ENCODE measurements at regions not wholly inside any gene's neighbourhood (a gene's known extent, or its start where the extent isn't known, plus 50 kb on each side); places are given as distances from the start of the nearest gene placed in this dataset.
"Not testable (repeated sequence)": the region's sequence is repeated elsewhere in the genome, so short reads cannot be mapped to it uniquely, and the experiment has no call there.

- H3K4me1 ChIP-seq (ENCODE audit: insufficient read depth, low read length); H3K9me3 ChIP-seq (ENCODE audit: low read depth, low read length); H3K4me3 ChIP-seq (ENCODE audit: low read length); H3K27me3 ChIP-seq (ENCODE audit: insufficient read depth, low read length): not testable (repeated sequence)
These were observed 165.8 kb downstream of the TMEM121 start for GRCh38 chr14:105692110-105692685.

- Histone ChIP-seq H3K4me1 (ENCODE audit: insufficient read depth, low read length) (no peaks in the 10 kb centered on the region), H3K27me3 (ENCODE audit: insufficient read depth, low read length) (no peaks in the 10 kb centered on the region), H3K9me3 (ENCODE audit: low read depth, low read length) (no peaks in the 10 kb centered on the region), H3K4me3 (ENCODE audit: low read length) (no peak overlapping the region)
These were observed 168.6 kb downstream of the TMEM121 start for GRCh38 chr14:105694961-105695360.

GRCh38 chr14:105696388-105696787, 170.0 kb downstream of the TMEM121 start:
- not testable (repeated sequence) for H3K4me1 ChIP-seq (ENCODE audit: insufficient read depth, low read length); H3K4me3 ChIP-seq (ENCODE audit: low read length); H3K27me3 ChIP-seq (ENCODE audit: insufficient read depth, low read length); H3K9me3 ChIP-seq (ENCODE audit: low read depth, low read length)

GRCh38 chr14:105697414-105697813, 171.0 kb downstream of the TMEM121 start:
- H3K27me3 ChIP-seq (ENCODE audit: insufficient read depth, low read length); H3K9me3 ChIP-seq (ENCODE audit: low read depth, low read length); H3K4me3 ChIP-seq (ENCODE audit: low read length); H3K4me1 ChIP-seq (ENCODE audit: insufficient read depth, low read length): not testable (repeated sequence)

- not testable (repeated sequence) for H3K4me3 ChIP-seq (ENCODE audit: low read length); H3K27me3 ChIP-seq (ENCODE audit: insufficient read depth, low read length); H3K4me1 ChIP-seq (ENCODE audit: insufficient read depth, low read length); H3K9me3 ChIP-seq (ENCODE audit: low read depth, low read length)
These were observed 171.6 kb downstream of the TMEM121 start for GRCh38 chr14:105697955-105698354.

GRCh38 chr14:105698940-105699556, 172.7 kb downstream of the TMEM121 start:
- H3K4me1 ChIP-seq (ENCODE audit: insufficient read depth, low read length); H3K27me3 ChIP-seq (ENCODE audit: insufficient read depth, low read length); H3K9me3 ChIP-seq (ENCODE audit: low read depth, low read length); H3K4me3 ChIP-seq (ENCODE audit: low read length): not testable (repeated sequence)

GRCh38 chr14:105699706-105700105, 173.3 kb downstream of the TMEM121 start:
- not testable (repeated sequence) for H3K27me3 ChIP-seq (ENCODE audit: insufficient read depth, low read length); H3K4me1 ChIP-seq (ENCODE audit: insufficient read depth, low read length); H3K9me3 ChIP-seq (ENCODE audit: low read depth, low read length); H3K4me3 ChIP-seq (ENCODE audit: low read length)

GRCh38 chr14:105700146-105700545, 173.8 kb downstream of the TMEM121 start:
- H3K27me3 ChIP-seq (ENCODE audit: insufficient read depth, low read length); H3K9me3 ChIP-seq (ENCODE audit: low read depth, low read length); H3K4me1 ChIP-seq (ENCODE audit: insufficient read depth, low read length); H3K4me3 ChIP-seq (ENCODE audit: low read length): not testable (repeated sequence)

GRCh38 chr14:105700622-105701288, 174.4 kb downstream of the TMEM121 start:
- H3K4me1 ChIP-seq (ENCODE audit: insufficient read depth, low read length) = peaks cover 9% of the 10 kb centered on the region
- no peaks in the 10 kb centered on the region for H3K27me3 ChIP-seq (ENCODE audit: insufficient read depth, low read length)
- no peaks in the 10 kb centered on the region for H3K9me3 ChIP-seq (ENCODE audit: low read depth, low read length)
- no peak overlapping the region for H3K4me3 ChIP-seq (ENCODE audit: low read length)

GRCh38 chr14:105701456-105702274, 175.3 kb downstream of the TMEM121 start:
- Histone ChIP-seq H3K9me3 (ENCODE audit: low read depth, low read length) (no peaks in the 10 kb centered on the region), H3K4me3 (ENCODE audit: low read length) (no peak overlapping the region), H3K4me1 (ENCODE audit: insufficient read depth, low read length) (peaks cover 9% of the 10 kb centered on the region), H3K27me3 (ENCODE audit: insufficient read depth, low read length) (no peaks in the 10 kb centered on the region)

GRCh38 chr14:105702275-105702817, 176.0 kb downstream of the TMEM121 start:
- no peaks in the 10 kb centered on the region for H3K9me3 ChIP-seq (ENCODE audit: low read depth, low read length)
- H3K27me3 ChIP-seq (ENCODE audit: insufficient read depth, low read length) = no peaks in the 10 kb centered on the region
- no peak overlapping the region for H3K4me3 ChIP-seq (ENCODE audit: low read length)
- H3K4me1 ChIP-seq (ENCODE audit: insufficient read depth, low read length) = peaks cover 9% of the 10 kb centered on the region

- not testable (repeated sequence) for H3K27me3 ChIP-seq (ENCODE audit: insufficient read depth, low read length); H3K4me1 ChIP-seq (ENCODE audit: insufficient read depth, low read length); H3K9me3 ChIP-seq (ENCODE audit: low read depth, low read length); H3K4me3 ChIP-seq (ENCODE audit: low read length)
These were observed 176.8 kb downstream of the TMEM121 start for GRCh38 chr14:105703044-105703665.

GRCh38 chr14:105704091-105704490, 177.7 kb downstream of the TMEM121 start:
- not testable (repeated sequence) for H3K9me3 ChIP-seq (ENCODE audit: low read depth, low read length); H3K4me1 ChIP-seq (ENCODE audit: insufficient read depth, low read length); H3K27me3 ChIP-seq (ENCODE audit: insufficient read depth, low read length); H3K4me3 ChIP-seq (ENCODE audit: low read length)

GRCh38 chr14:105704492-105704891, 178.1 kb downstream of the TMEM121 start:
- not testable (repeated sequence) for H3K4me1 ChIP-seq (ENCODE audit: insufficient read depth, low read length); H3K4me3 ChIP-seq (ENCODE audit: low read length); H3K27me3 ChIP-seq (ENCODE audit: insufficient read depth, low read length); H3K9me3 ChIP-seq (ENCODE audit: low read depth, low read length)

GRCh38 chr14:105705512-105705861, 179.1 kb downstream of the TMEM121 start:
- not testable (repeated sequence) for H3K4me1 ChIP-seq (ENCODE audit: insufficient read depth, low read length); H3K4me3 ChIP-seq (ENCODE audit: low read length); H3K9me3 ChIP-seq (ENCODE audit: low read depth, low read length); H3K27me3 ChIP-seq (ENCODE audit: insufficient read depth, low read length)

Measured in mononuclear cell (primary cell).